GM13976 (cell line): ENCODE measurements at regions not wholly inside any gene's neighbourhood (a gene's known extent, or its start where the extent isn't known, plus 50 kb on each side); places are given as distances from the start of the nearest gene placed in this dataset.

Experiments
- DNase-seq: peaks from one replicate; pipeline ENCODE4 v3.0.0; 2012; ENCODE audit warnings: low spot score
- in situ Hi-C: fragments of 300-500 bp; cut with MboI; formaldehyde crosslinking; loops from one replicate; pipeline ENCODE4 v1.12.0; 2022; ENCODE audit warnings: low sequenced_read_pairs, mixed read lengths, inconsistent platforms; ENCODE audit not compliant: unreplicated experiment
- TF ChIP-seq, protein P1 (sequence below): IDR thresholded peaks from 2 replicates; pipeline ENCODE4 v1.5.1; 2012; ENCODE audit warnings: borderline replicate concordance, mild to moderate bottlenecking; ENCODE audit not compliant: insufficient read depth; ENCODE audit errors: extremely low read depth, missing control alignments, control extremely low read depth

DNA sequence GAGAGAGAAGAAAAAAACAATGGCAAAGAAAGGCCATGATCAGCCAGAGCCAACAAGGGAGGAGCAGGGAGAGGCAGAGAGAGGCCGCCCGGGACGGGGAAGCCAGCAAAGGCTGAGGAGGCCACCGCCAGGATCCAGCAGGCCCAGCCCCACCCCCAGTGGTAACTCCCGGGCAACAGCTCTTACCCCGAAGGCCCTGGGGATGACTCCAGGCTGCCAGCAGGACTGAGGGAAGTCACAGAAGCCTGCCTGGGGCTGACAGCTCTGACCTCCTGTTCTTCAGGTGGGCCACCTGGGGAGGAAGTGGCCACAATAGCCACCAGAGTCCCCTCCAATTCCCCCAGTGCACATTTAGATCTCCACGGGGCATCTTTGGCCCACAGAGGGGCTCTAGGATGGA is 184.3 kb upstream of the LINGO1 start:
- TF ChIP-seq, protein P1, sequence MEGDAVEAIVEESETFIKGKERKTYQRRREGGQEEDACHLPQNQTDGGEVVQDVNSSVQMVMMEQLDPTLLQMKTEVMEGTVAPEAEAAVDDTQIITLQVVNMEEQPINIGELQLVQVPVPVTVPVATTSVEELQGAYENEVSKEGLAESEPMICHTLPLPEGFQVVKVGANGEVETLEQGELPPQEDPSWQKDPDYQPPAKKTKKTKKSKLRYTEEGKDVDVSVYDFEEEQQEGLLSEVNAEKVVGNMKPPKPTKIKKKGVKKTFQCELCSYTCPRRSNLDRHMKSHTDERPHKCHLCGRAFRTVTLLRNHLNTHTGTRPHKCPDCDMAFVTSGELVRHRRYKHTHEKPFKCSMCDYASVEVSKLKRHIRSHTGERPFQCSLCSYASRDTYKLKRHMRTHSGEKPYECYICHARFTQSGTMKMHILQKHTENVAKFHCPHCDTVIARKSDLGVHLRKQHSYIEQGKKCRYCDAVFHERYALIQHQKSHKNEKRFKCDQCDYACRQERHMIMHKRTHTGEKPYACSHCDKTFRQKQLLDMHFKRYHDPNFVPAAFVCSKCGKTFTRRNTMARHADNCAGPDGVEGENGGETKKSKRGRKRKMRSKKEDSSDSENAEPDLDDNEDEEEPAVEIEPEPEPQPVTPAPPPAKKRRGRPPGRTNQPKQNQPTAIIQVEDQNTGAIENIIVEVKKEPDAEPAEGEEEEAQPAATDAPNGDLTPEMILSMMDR: no peak
- in situ Hi-C loops: no loop called here
- no peak for DNase-seq

DNA sequence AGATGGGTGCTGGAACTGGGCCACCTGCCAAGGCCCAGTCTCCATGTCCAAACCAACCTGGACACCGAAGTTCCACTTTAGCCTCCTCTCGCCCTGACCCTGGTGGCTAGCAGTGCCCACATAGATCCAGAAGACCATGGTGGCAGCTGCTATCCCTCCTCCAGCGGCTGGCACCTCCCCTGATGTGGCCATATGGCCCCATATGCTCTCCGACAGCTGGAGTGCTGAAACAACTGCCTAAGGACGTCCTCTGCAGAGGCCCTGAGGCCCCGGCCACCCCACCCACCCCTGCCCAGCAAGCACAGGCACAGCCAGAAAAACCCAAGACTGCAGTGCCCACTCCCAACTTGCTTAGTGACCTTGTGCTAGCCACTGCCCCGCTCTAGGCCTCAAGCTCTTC is 182.3 kb upstream of the LINGO1 start:
- in situ Hi-C loops: no loop called here
- no peak for DNase-seq
- TF ChIP-seq, protein P1: no peak

DNA sequence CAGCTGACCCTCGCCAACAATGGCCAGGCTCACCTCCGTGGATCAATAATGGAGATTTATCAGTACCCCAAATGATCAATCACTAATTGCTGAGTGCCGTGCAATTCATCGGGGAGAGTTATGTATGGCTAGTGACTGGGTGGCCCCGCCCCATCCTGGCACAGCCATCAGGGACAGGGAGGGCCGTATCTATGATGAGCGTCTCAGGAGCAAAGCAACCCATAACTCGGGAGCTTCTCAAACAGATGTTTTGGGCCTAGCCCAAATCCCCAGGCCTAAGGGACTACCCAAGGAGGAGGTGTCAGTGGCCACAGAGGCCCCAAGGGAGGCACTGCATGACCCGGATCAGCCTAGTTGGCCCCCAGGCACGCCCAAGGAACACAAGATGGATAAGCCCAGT is 180.0 kb upstream of the LINGO1 start:
- TF ChIP-seq, protein P1: no peak
- in situ Hi-C loops: no loop called here
- no peak for DNase-seq

DNA sequence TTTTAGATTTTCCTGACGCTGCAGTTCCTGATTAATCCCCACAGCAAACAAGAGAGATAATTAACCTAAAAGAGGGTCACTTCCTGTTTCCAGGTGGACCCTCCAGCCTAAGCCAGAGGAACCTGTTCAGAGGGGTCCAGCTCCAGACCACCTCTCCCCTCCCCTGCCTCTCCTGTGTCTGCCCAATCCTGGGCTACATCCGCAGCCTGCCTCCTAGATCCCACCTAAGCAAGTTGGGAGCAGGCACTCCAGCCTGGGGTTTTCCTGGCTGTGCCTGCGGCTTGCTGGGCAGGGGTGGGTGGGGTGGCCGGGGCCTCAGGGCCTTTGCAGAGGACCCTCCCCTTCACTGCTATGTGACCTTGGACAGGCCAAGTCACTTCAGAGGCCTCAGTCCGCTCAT is 178.6 kb upstream of the LINGO1 start:
- in situ Hi-C loops: no loop called here
- no peak for DNase-seq
- TF ChIP-seq, protein P1: no peak

DNA sequence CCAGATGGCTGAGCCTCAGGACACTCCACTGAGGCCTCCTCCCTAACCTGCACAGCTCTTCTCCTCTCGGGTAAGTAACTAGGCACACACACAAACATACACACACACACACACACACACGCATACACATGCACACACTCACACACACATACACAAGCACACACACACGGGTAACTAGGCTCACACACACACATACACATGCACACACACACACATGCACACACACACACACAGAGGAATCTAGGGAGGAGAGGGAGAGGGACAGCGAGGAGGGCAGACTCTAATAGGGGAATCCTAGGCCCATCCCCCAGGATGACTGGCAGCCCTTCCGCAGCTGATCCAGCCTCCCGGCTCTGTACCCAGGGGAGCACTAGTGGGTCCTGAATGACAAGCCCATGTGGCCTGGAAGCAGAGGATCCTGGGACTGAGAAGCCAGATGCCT is 177.4 kb upstream of the LINGO1 start:
- in situ Hi-C loops: no loop called here
- TF ChIP-seq, protein P1: no peak

DNA sequence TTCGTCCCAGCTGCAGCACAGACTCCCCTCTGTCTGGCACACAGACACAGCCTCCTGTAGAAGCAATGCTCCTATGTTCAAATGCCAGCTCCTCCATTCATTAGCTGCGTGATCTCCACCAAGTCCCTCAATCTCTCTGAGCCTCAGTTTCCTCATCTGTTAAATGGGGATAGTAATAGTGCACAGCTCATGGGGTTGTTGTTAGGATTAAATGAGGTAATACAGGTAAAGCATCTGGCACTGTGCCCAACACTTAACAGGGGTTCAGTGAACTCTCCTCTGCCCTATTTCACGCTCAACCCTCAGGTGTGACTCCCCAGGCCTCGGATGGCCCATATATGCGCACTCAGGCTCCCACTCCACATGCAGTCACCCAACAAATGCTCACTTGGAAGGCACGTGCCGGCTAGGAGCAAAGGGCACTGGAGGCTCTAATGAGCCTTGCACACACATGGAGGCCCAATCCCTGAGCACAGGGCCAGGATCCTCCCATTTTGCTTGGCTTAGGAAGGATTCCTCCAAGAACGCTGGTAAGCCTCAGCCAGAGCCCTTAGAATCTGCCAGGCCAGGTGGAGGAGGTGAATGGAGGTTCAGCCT is 176.0 kb upstream of the LINGO1 start:
- no peak for DNase-seq
- TF ChIP-seq, protein P1: no peak
- in situ Hi-C loops: no loop called here

More for the DNA sequence above, 177.4 kb upstream of the LINGO1 start:
- DNase-seq: no peak

DNA sequence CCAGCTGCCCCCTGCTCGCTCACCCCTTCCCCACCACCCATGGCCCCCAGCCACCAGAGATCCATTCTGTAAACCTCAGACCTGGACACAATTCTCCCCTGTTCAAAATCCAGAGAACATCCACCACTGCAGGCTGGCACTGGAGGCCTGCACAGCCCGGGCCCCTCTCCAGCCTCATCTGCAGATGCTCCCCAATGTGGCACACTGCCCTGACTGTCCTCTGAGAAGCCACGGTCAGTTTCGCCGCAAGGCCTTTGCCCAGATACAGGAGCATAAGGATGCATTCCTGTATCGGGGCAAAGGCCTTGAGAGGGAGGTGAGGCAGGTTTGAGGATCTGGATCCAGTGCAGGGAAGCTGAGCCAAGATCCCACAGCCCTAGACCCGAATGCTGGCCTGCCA is 175.4 kb upstream of the LINGO1 start:
- DNase-seq: no peak
- TF ChIP-seq, protein P1: no peak
- in situ Hi-C loops: no loop called here
